Vagina (tissue), 2 donors: ENCODE measurements at regions not wholly inside any gene's neighbourhood (a gene's known extent, or its start where the extent isn't known, plus 50 kb on each side); places are given as distances from the start of the nearest gene placed in this dataset.

Source experiments
- DNase-seq, 2 donors: peaks; one replicate each; pipeline ENCODE4 v3.0.0-alpha.2; 2017; ENCODE audit errors: extremely low spot score in 2 of 2
- H3K27ac ChIP-seq: fragments of 200-600 bp; sonication (generic); one replicate; pipeline ENCODE4 v1.5.1; 2019
- H3K27me3 ChIP-seq: fragments of 200-600 bp; sonication (generic); one replicate; pipeline ENCODE4 v1.5.1; 2019
- H3K36me3 ChIP-seq, 2 donors: fragments of 200-600 bp; sonication (generic); one replicate each; pipeline ENCODE4 v1.5.1; 2017 to 2019
- H3K4me1 ChIP-seq: fragments of 200-600 bp; sonication (generic); one replicate; pipeline ENCODE4 v1.5.1; 2019
- H3K4me3 ChIP-seq, 2 donors: fragments of 200-600 bp; sonication (generic); 1 replicate in 1 of 2; 2 replicates in 1 of 2; pipeline ENCODE4 v1.5.1; 2016 to 2019
- H3K9me3 ChIP-seq: fragments of 200-600 bp; sonication (generic); one replicate; pipeline ENCODE4 v1.5.1; 2019
- CTCF ChIP-seq, 3 experiments: fragments of 450-650 bp in 2 of 3; fragments of 200-600 bp in 1 of 3; sonication (generic) in 1 of 3; IDR thresholded peaks; one replicate each; pipeline ENCODE4 v1.5.1; 2017 to 2019; ENCODE audit warnings: antibody characterized with exemption in 3 of 3, mild to moderate bottlenecking in 2 of 3, moderate library complexity in 2 of 3
- POLR2A ChIP-seq, 2 donors: fragments of 450-650 bp; IDR thresholded peaks; one replicate each; pipeline ENCODE4 v1.6.1; 2017; ENCODE audit warnings: antibody characterized with exemption in 2 of 2, mild to moderate bottlenecking in 2 of 2, moderate library complexity in 2 of 2
- POLR2AphosphoS5 ChIP-seq, 2 donors: sonication (generic); formaldehyde crosslinking; IDR thresholded peaks; one replicate each; pipeline ENCODE4 v1.9.0; 2017; ENCODE audit warnings: antibody characterized with exemption in 2 of 2, mild to moderate bottlenecking in 2 of 2, low read depth in 1 of 2; ENCODE audit not compliant: insufficient read depth in 1 of 2
- intact Hi-C: fragments of 100-400 bp; cut with DNase I; formaldehyde crosslinking; loops from one replicate; pipeline ENCODE4 v1.15.1; 2023

- DNase-seq: no peak
Measured at GRCh38 chr3:81154611-81155143, 606.8 kb downstream of the GBE1 start.

GRCh38 chr3:81152156-81152555 lies 609.3 kb downstream of the GBE1 start:
- no peak for DNase-seq
- H3K4me1 ChIP-seq: no peaks in the 10 kb centered on the region
- H3K27me3 ChIP-seq: no peaks in the 10 kb centered on the region
- no peak overlapping the region for H3K4me3 ChIP-seq
- TF ChIP-seq CTCF (IDR thresholded peaks at IDR 0.05) (no peak), POLR2AphosphoS5 (IDR thresholded peaks at IDR 0.05; ENCODE audit: insufficient read depth in 1 of 2, low read depth in 1 of 2) (no peak), POLR2A (IDR thresholded peaks at IDR 0.05) (no peak)
- intact Hi-C loops: no loop called here
- H3K36me3 ChIP-seq: no peaks in the 10 kb centered on the region
- no peak overlapping the region for H3K27ac ChIP-seq
- no peaks in the 10 kb centered on the region for H3K9me3 ChIP-seq

More at GRCh38 chr3:81154611-81155143, 606.8 kb downstream of the GBE1 start:
- Histone ChIP-seq H3K9me3 (no peaks in the 10 kb centered on the region), H3K4me3 (no peak overlapping the region), H3K27ac (no peak overlapping the region), H3K36me3 (no peaks in the 10 kb centered on the region), H3K4me1 (no peaks in the 10 kb centered on the region), H3K27me3 (no peaks in the 10 kb centered on the region)
- TF ChIP-seq CTCF (IDR thresholded peaks at IDR 0.05): no peak
- no peak for TF ChIP-seq POLR2AphosphoS5 (IDR thresholded peaks at IDR 0.05; ENCODE audit: insufficient read depth in 1 of 2, low read depth in 1 of 2)
- no peak for TF ChIP-seq POLR2A (IDR thresholded peaks at IDR 0.05)
- intact Hi-C loops: no loop called here

- no peaks in the 10 kb centered on the region for H3K4me1 ChIP-seq
- no peaks in the 10 kb centered on the region for H3K36me3 ChIP-seq
- TF ChIP-seq CTCF (IDR thresholded peaks at IDR 0.05): no peak
- TF ChIP-seq POLR2A (IDR thresholded peaks at IDR 0.05): no peak
- no peak for TF ChIP-seq POLR2AphosphoS5 (IDR thresholded peaks at IDR 0.05; ENCODE audit: insufficient read depth in 1 of 2, low read depth in 1 of 2)
- H3K27me3 ChIP-seq: no peaks in the 10 kb centered on the region
- no peak overlapping the region for H3K4me3 ChIP-seq
- no peak overlapping the region for H3K27ac ChIP-seq
- no peak for DNase-seq
- H3K9me3 ChIP-seq: no peaks in the 10 kb centered on the region
- intact Hi-C loops: no loop called here
Measured at GRCh38 chr3:81132995-81133394, 628.5 kb downstream of the GBE1 start.

GRCh38 chr3:81105789-81106488 lies 655.5 kb downstream of the GBE1 start:
- DNase-seq: no peak
- H3K36me3 ChIP-seq: no peaks in the 10 kb centered on the region
- TF ChIP-seq POLR2AphosphoS5 (IDR thresholded peaks at IDR 0.05; ENCODE audit: insufficient read depth in 1 of 2, low read depth in 1 of 2): no peak
- TF ChIP-seq CTCF (IDR thresholded peaks at IDR 0.05): no peak
- no peak for TF ChIP-seq POLR2A (IDR thresholded peaks at IDR 0.05)
- no peak overlapping the region for H3K27ac ChIP-seq
- no peaks in the 10 kb centered on the region for H3K27me3 ChIP-seq
- no peaks in the 10 kb centered on the region for H3K4me1 ChIP-seq
- intact Hi-C loops: no loop called here
- H3K4me3 ChIP-seq: no peak overlapping the region
- no peaks in the 10 kb centered on the region for H3K9me3 ChIP-seq

- H3K4me1 ChIP-seq: no peaks in the 10 kb centered on the region
- intact Hi-C loops: no loop called here
- no peaks in the 10 kb centered on the region for H3K27me3 ChIP-seq
- no peaks in the 10 kb centered on the region for H3K36me3 ChIP-seq
- no peak overlapping the region for H3K4me3 ChIP-seq
- no peak for DNase-seq
- no peaks in the 10 kb centered on the region for H3K9me3 ChIP-seq
- no peak overlapping the region for H3K27ac ChIP-seq
- TF ChIP-seq POLR2A (IDR thresholded peaks at IDR 0.05): no peak
Measured at GRCh38 chr3:81105206-81105605, 656.2 kb downstream of the GBE1 start.
